Spleen (tissue), 7 donors: ENCODE measurements at regions not wholly inside any gene's neighbourhood (a gene's known extent, or its start where the extent isn't known, plus 50 kb on each side); places are given as distances from the start of the nearest gene placed in this dataset.

Experiments
- CTCF ChIP-seq, 11 experiments: fragments of 200-600 bp in 7 of 11; fragments of 450-650 bp in 4 of 11; sonication (generic) in 4 of 11; IDR thresholded peaks in 8 of 11; conservative IDR thresholded peaks in 3 of 11; 1 replicate in 7 of 11; 2 replicates in 4 of 11; pipeline versions ENCODE4 v1.4.0 to v1.8.0; 2016 to 2021; ENCODE audit warnings: antibody characterized with exemption in 11 of 11, inconsistent platforms in 4 of 11, mild to moderate bottlenecking in 1 of 11
- POLR2AphosphoS5 ChIP-seq, 3 donors: sonication (generic); formaldehyde crosslinking; IDR thresholded peaks; one replicate each; pipeline ENCODE4 v1.5.1; 2017; ENCODE audit warnings: antibody characterized with exemption in 3 of 3
- donor health status: DM: no; HTN: no; CAD: no; lungs with moderate emphysema.
- donor health status: DM: no; HTN: no; CAD: no.
- donor health status: DM: no; HTN: no; CAD: no.

- no peak for TF ChIP-seq CTCF (IDR thresholded peaks at IDR 0.05 in 8 of 11, conservative IDR thresholded peaks at IDR 0.05 in 3 of 11)
- no peak for TF ChIP-seq POLR2AphosphoS5 (IDR thresholded peaks at IDR 0.05)
Measured at GRCh38 chr10:90587561-90587960, 270.3 kb downstream of the HTR7 start.
